Astrocyte of the cerebellum (primary cell): ENCODE measurements at regions not wholly inside any gene's neighbourhood (a gene's known extent, or its start where the extent isn't known, plus 50 kb on each side); places are given as distances from the start of the nearest gene placed in this dataset.

Experiments used
- DNase-seq: peaks from one replicate; pipeline ENCODE4 v3.0.0-alpha.2; 2011; ENCODE audit warnings: low read depth
- H3K4me3 ChIP-seq: 2 replicates; pipeline ENCODE4 v1.5.1; 2011; ENCODE audit warnings: mild to moderate bottlenecking, low read depth, low read length, moderate library complexity
- CTCF ChIP-seq: IDR thresholded peaks from 2 replicates; pipeline ENCODE4 v1.5.1; 2012; ENCODE audit warnings: low read length, low read depth, moderate library complexity, mild to moderate bottlenecking; ENCODE audit errors: missing control alignments
- in situ Hi-C: cut with HindIII; loops from 2 replicates; pipeline ENCODE4 v1.10.0; 2017; ENCODE audit warnings: low sequenced_read_pairs

- in situ Hi-C loops, result no loop called here
- DNase-seq, result no peak
- H3K4me3 ChIP-seq, result no peak overlapping the region
- TF ChIP-seq CTCF, result no peak
Measured at GRCh38 chr3:137514853-137515252, 249.3 kb upstream of the SOX14 start.

DNA sequence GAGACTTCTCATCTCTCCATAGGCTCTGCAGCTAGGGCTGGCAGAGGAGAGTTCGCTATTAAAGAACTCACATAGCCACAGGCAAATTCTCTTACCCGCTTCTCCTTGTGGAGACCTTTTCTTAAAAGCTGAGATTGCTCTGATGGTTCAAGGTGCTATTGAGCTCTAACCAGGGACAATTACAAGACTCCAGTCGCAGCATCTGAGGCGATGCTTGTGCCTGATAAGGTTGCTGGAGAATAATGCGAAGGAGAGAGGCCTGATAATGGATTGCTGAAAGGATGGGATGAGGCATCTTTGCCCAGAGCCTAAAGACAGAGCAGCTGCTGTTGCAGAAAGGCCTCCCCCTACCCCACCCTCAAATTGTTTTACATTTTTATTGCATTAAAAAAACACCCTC, 244.5 kb upstream of the SOX14 start:
- TF ChIP-seq CTCF, result no peak
- in situ Hi-C loops, result no loop called here
- no peak for DNase-seq
- H3K4me3 ChIP-seq, result no peak overlapping the region

DNA sequence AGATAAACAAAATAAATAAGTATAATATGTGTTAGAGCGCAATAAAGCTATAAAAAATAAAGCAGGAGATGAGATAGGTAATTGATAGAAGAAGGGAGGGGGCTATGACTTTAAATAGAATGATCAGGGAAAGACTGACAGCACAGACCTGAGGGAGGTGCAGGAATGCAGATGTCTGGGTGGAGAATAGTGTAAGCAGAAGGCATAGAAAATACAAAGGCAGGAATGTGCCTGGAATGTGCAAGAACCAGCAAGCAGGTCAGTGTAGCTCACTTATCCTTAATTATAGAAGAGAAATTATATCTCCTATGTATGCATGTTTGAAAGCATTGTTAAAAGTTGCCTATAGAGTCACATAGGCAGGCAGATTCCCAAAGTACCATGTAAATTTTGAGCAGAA, 239.4 kb upstream of the SOX14 start:
- TF ChIP-seq CTCF, result no peak
- no peak for DNase-seq
- in situ Hi-C loops, result no loop called here
- H3K4me3 ChIP-seq, result no peak overlapping the region

DNA sequence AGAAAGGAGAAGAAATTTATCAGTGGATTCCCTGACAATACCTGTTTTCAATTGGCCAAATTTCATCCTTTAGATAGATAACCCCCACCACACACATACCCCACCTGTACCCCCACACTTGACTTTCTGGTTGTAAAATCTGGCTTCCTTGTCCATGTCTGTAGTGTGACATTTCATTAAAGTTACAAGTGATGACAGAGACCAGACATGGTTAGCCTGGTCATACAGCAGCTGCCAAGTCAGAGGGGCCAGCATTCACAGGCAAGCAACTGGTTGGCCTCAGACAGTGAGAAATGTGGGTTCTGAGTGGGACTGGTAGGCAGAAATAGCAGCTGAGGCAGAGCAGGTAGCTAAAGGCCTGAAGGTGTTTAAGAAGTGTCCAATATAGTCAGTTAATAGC, 238.6 kb upstream of the SOX14 start:
- no peak for TF ChIP-seq CTCF
- no peak for DNase-seq
- in situ Hi-C loops, result no loop called here
- no peak overlapping the region for H3K4me3 ChIP-seq

GRCh38 chr3:137542049-137542448, 222.1 kb upstream of the SOX14 start:
- no peak overlapping the region for H3K4me3 ChIP-seq
- DNase-seq, result no peak
- in situ Hi-C loops, result no loop called here
- TF ChIP-seq CTCF, result no peak

DNA sequence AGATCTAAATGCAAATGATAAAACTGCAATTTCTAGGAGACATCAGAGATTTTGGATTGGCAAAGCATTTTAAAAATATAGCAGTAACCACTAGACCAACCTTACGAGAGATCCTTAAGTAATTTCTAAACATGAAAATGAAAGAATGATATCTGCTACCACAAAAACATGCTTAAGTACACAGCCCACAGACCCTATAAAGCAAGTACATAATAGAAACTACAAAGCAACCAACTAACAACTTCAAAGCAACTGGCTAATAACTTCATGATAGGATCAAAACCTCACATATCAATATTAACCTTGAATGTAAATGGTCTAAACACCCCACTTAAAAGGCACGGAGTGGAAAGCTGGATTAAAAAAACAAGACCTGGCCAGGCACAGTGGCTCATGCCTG, 209.9 kb upstream of the SOX14 start:
- no peak for TF ChIP-seq CTCF
- no peak overlapping the region for H3K4me3 ChIP-seq
- in situ Hi-C loops, result no loop called here
- DNase-seq, result no peak

- in situ Hi-C loops, result no loop called here
Measured at GRCh38 chr3:137568880-137569279, 195.2 kb upstream of the SOX14 start.

More at GRCh38 chr3:137568880-137569279, 195.2 kb upstream of the SOX14 start:
- no peak overlapping the region for H3K4me3 ChIP-seq
- no peak for DNase-seq
- no peak for TF ChIP-seq CTCF
